ENCODE measurements at regions not wholly inside any gene's neighbourhood (a gene's known extent, or its start where the extent isn't known, plus 50 kb on each side); places are given as distances from the start of the nearest gene placed in this dataset.

GRCh38 chr4:32485956-32486355, 1765.8 kb downstream of the PCDH7 start:
- no peak overlapping the region for H3K27ac Mint-ChIP-seq
- no peaks in the 10 kb centered on the region for H3K27me3 Mint-ChIP-seq
- no peaks in the 10 kb centered on the region for H3K27me3 ChIP-seq (replicated peaks in 1 of 2; ENCODE audit: control insufficient read depth in 2 of 2, extremely low read depth in 1 of 2, insufficient read depth in 2 of 2, low read length in 1 of 2)
- H3K27ac ChIP-seq (ENCODE audit: low read length): no peak overlapping the region
- H3K4me3 Mint-ChIP-seq: no peak overlapping the region
- no peak overlapping the region for H3K4me3 ChIP-seq (ENCODE audit: control insufficient read depth in 1 of 2, extremely low read depth in 1 of 2, low read length in 1 of 2)
- no peaks in the 10 kb centered on the region for H3K36me3 Mint-ChIP-seq
- DNase-seq (no peak), ATAC-seq (replicated peaks in 1 of 4) (no peak)
- H3K9me3 ChIP-seq: no peaks in the 10 kb centered on the region
- POLR2A ChIA-PET: interaction anchor here in 1 of 2 donors (0.6 kb wide), 1 partner anchor 18 kb away, joined by 3 read pairs; no protein-coding TSS in a partner anchor
- peaks cover 10 to 19% (median 14%) of the 10 kb centered on the region in 3 donors for H3K9me3 Mint-ChIP-seq
- H3K4me1 ChIP-seq (ENCODE audit: control insufficient read depth in 1 of 2, extremely low read depth in 1 of 2, insufficient read depth in 2 of 2, low read length in 2 of 2): no peaks in the 10 kb centered on the region
- no peaks in the 10 kb centered on the region for H3K36me3 ChIP-seq (ENCODE audit: control insufficient read depth in 2 of 2, extremely low read depth in 1 of 2, insufficient read depth in 1 of 2, low read length in 1 of 2)
- CTCF ChIA-PET: interaction anchor here in 1 of 2 donors (0.7 kb wide), 1 partner anchor 244 kb away, joined by 5 read pairs; no protein-coding TSS in a partner anchor
- 25% methylated on average over 1 of the region's 2 CpGs for WGBS (ENCODE audit: insufficient coverage)
- no peaks in the 10 kb centered on the region for H3K4me1 Mint-ChIP-seq

DNA sequence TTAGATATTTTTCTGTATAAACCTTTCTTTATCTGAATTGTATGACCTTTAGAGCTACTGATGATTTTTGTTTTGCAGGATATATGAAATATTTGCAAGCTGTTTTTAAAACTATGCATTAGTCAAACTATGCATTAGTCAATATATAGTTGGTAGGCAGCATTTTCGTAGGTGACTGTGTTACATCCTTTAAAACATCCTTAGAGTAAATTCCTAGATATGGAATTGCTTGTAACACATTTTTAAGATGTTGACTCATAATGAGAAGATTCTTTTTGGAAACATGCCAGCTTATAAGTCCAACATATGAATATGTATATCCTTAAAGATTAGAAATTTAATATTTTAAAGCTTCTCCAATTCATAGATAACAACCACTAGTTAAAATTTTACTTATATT, 1768.5 kb downstream of the PCDH7 start:
- no peaks in the 10 kb centered on the region for H3K36me3 Mint-ChIP-seq
- H3K4me3 Mint-ChIP-seq: no peak overlapping the region
- DNase-seq (no peak), ATAC-seq (replicated peaks in 1 of 4) (no peak)
- no peaks in the 10 kb centered on the region for H3K27me3 ChIP-seq (replicated peaks in 1 of 2; ENCODE audit: control insufficient read depth in 2 of 2, extremely low read depth in 1 of 2, insufficient read depth in 2 of 2, low read length in 1 of 2)
- no peaks in the 10 kb centered on the region for H3K36me3 ChIP-seq (ENCODE audit: control insufficient read depth in 2 of 2, extremely low read depth in 1 of 2, insufficient read depth in 1 of 2, low read length in 1 of 2)
- H3K9me3 Mint-ChIP-seq: peaks cover 4 to 16% (median 8%) of the 10 kb centered on the region in 3 donors
- no peak overlapping the region for H3K27ac ChIP-seq (ENCODE audit: low read length)
- no peaks in the 10 kb centered on the region for H3K9me3 ChIP-seq
- POLR2A ChIA-PET: no interaction called here
- no peaks in the 10 kb centered on the region for H3K4me1 ChIP-seq (ENCODE audit: control insufficient read depth in 1 of 2, extremely low read depth in 1 of 2, insufficient read depth in 2 of 2, low read length in 2 of 2)
- H3K4me1 Mint-ChIP-seq: no peaks in the 10 kb centered on the region
- WGBS (ENCODE audit: insufficient coverage): no CpG with 5 or more reads among the region's 1 CpG
- H3K27ac Mint-ChIP-seq: no peak overlapping the region
- H3K4me3 ChIP-seq (ENCODE audit: control insufficient read depth in 1 of 2, extremely low read depth in 1 of 2, low read length in 1 of 2): no peak overlapping the region
- CTCF ChIA-PET: no interaction called here
- no peaks in the 10 kb centered on the region for H3K27me3 Mint-ChIP-seq

DNA sequence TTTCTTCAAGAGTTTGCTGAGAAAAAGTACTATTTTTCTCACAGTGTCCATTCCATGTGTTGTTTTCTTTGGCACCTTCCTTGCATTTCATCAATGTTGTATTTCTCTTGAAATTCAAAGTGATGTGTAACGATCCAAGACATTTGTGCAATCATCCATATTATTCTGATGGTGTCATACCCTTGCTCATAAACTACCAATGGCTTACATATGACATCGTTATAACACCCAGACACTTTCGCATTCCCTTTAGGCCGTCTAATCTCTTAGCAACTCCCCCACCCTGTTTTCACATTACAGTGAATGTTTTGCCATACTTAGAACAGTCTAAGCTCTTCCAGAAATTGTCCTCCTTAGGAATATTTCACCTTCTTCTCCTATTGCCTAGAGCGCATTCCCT, 1779.0 kb downstream of the PCDH7 start:
- Histone ChIP-seq H3K4me3 (ENCODE audit: control insufficient read depth in 1 of 2, extremely low read depth in 1 of 2, low read length in 1 of 2) (no peak overlapping the region), H3K4me1 (ENCODE audit: control insufficient read depth in 1 of 2, extremely low read depth in 1 of 2, insufficient read depth in 2 of 2, low read length in 2 of 2) (no peaks in the 10 kb centered on the region), H3K27me3 (replicated peaks in 1 of 2; ENCODE audit: control insufficient read depth in 2 of 2, extremely low read depth in 1 of 2, insufficient read depth in 2 of 2, low read length in 1 of 2) (no peaks in the 10 kb centered on the region), H3K9me3 (no peaks in the 10 kb centered on the region), H3K36me3 (ENCODE audit: control insufficient read depth in 2 of 2, extremely low read depth in 1 of 2, insufficient read depth in 1 of 2, low read length in 1 of 2) (no peaks in the 10 kb centered on the region), H3K27ac (ENCODE audit: low read length) (no peak overlapping the region)
- ATAC-seq (replicated peaks in 1 of 4) (no peak), DNase-seq (no peak)
- Mint-ChIP-seq H3K4me3 (no peak overlapping the region), H3K27me3 (no peaks in the 10 kb centered on the region), H3K36me3 (no peaks in the 10 kb centered on the region), H3K4me1 (no peaks in the 10 kb centered on the region), H3K27ac (no peak overlapping the region), H3K9me3 (peaks cover 4 to 19% (median 12%) of the 10 kb centered on the region in 3 donors)
- 89% methylated on average over 5 of the region's 5 CpGs for WGBS (ENCODE audit: insufficient coverage)
- ChIA-PET CTCF (interaction anchor here in 1 of 2 donors (0.6 kb wide), 1 partner anchor 21 kb away, joined by 3 read pairs; no protein-coding TSS in a partner anchor), POLR2A (no interaction called here)

GRCh38 chr4:32503241-32503640, 1783.1 kb downstream of the PCDH7 start:
- ATAC-seq (replicated peaks in 1 of 4) (no peak), DNase-seq (no peak)
- H3K27me3 ChIP-seq (replicated peaks in 1 of 2; ENCODE audit: control insufficient read depth in 2 of 2, extremely low read depth in 1 of 2, insufficient read depth in 2 of 2, low read length in 1 of 2): no peaks in the 10 kb centered on the region
- no peaks in the 10 kb centered on the region for H3K4me1 Mint-ChIP-seq
- no peaks in the 10 kb centered on the region for H3K36me3 Mint-ChIP-seq
- ChIA-PET CTCF (interaction anchor here in 1 of 2 donors (0.6 kb wide), 1 partner anchor 250 kb away, joined by 3 read pairs; no protein-coding TSS in a partner anchor), POLR2A (no interaction called here)
- H3K4me1 ChIP-seq (ENCODE audit: control insufficient read depth in 1 of 2, extremely low read depth in 1 of 2, insufficient read depth in 2 of 2, low read length in 2 of 2): no peaks in the 10 kb centered on the region
- no peaks in the 10 kb centered on the region for H3K9me3 ChIP-seq
- H3K27ac ChIP-seq (ENCODE audit: low read length): no peak overlapping the region
- H3K4me3 ChIP-seq (ENCODE audit: control insufficient read depth in 1 of 2, extremely low read depth in 1 of 2, low read length in 1 of 2): no peak overlapping the region
- H3K36me3 ChIP-seq (ENCODE audit: control insufficient read depth in 2 of 2, extremely low read depth in 1 of 2, insufficient read depth in 1 of 2, low read length in 1 of 2): no peaks in the 10 kb centered on the region
- H3K27me3 Mint-ChIP-seq: no peaks in the 10 kb centered on the region
- WGBS (ENCODE audit: insufficient coverage): no CpG with 5 or more reads among the region's 3 CpGs
- no peak overlapping the region for H3K4me3 Mint-ChIP-seq
- no peak overlapping the region for H3K27ac Mint-ChIP-seq
- peaks cover 10 to 28% (median 17%) of the 10 kb centered on the region in 3 donors for H3K9me3 Mint-ChIP-seq

DNA sequence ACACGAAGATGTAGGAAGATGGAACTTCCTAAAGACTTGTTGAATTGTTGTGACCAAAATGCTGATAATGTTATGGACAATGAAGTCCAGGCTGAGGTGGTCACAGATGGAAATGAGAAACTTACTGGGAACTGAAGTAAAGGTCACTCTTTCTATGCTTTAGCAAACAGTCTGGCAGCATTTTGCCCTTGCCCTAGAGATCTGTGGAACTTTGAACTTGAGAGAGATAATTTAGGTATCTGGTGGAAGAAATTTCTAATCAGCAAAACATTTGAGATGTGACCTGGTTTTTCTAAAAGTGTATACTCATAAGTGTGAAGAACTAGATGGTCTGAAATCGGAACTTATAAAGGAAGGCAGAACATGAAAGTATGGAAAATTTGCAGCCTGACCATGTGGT, 1785.9 kb downstream of the PCDH7 start:
- H3K27me3 ChIP-seq (replicated peaks in 1 of 2; ENCODE audit: control insufficient read depth in 2 of 2, extremely low read depth in 1 of 2, insufficient read depth in 2 of 2, low read length in 1 of 2): no peaks in the 10 kb centered on the region
- no peaks in the 10 kb centered on the region for H3K36me3 ChIP-seq (ENCODE audit: control insufficient read depth in 2 of 2, extremely low read depth in 1 of 2, insufficient read depth in 1 of 2, low read length in 1 of 2)
- POLR2A ChIA-PET: no interaction called here
- H3K4me1 ChIP-seq (ENCODE audit: control insufficient read depth in 1 of 2, extremely low read depth in 1 of 2, insufficient read depth in 2 of 2, low read length in 2 of 2): no peaks in the 10 kb centered on the region
- no peaks in the 10 kb centered on the region for H3K4me1 Mint-ChIP-seq
- CTCF ChIA-PET: no interaction called here
- ATAC-seq (replicated peaks in 1 of 4): no peak
- no peak overlapping the region for H3K4me3 Mint-ChIP-seq
- no peak overlapping the region for H3K27ac ChIP-seq (ENCODE audit: low read length)
- H3K27me3 Mint-ChIP-seq: no peaks in the 10 kb centered on the region
- H3K36me3 Mint-ChIP-seq: no peaks in the 10 kb centered on the region
- WGBS (ENCODE audit: insufficient coverage): 78% methylated on average over 2 of the region's 2 CpGs
- H3K9me3 Mint-ChIP-seq: peaks cover 10 to 32% (median 18%) of the 10 kb centered on the region in 3 donors
- no peak overlapping the region for H3K27ac Mint-ChIP-seq
- DNase-seq: no peak
- H3K4me3 ChIP-seq (ENCODE audit: control insufficient read depth in 1 of 2, extremely low read depth in 1 of 2, low read length in 1 of 2): no peak overlapping the region
- no peaks in the 10 kb centered on the region for H3K9me3 ChIP-seq

DNA sequence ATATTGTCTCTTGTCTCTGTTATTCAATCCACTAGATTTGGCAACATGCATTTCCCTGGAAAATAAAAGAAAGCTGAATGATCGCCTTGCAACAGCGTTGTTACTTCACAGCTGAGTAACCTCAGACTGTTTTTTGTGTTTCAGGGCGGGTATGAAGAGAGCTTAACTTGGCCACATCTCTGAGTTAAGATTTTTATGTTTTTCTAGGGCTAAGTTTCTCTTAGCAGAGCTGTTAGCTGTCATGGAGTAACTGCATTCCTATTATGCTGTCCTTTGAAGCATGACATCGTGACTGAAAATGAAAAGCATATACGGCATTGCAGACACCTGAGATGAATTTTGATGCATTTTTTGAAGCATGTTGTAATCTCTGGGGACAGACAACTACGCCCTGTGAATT, 1798.9 kb downstream of the PCDH7 start:
- Mint-ChIP-seq H3K4me3 (no peak overlapping the region), H3K27me3 (no peaks in the 10 kb centered on the region), H3K36me3 (no peaks in the 10 kb centered on the region), H3K9me3 (peaks cover 10 to 13% (median 10%) of the 10 kb centered on the region in 3 donors), H3K27ac (no peak overlapping the region), H3K4me1 (no peaks in the 10 kb centered on the region)
- CTCF ChIA-PET: no interaction called here
- no peak for ATAC-seq (replicated peaks in 1 of 4)
- Histone ChIP-seq H3K36me3 (ENCODE audit: control insufficient read depth in 2 of 2, extremely low read depth in 1 of 2, insufficient read depth in 1 of 2, low read length in 1 of 2) (no peaks in the 10 kb centered on the region), H3K4me1 (ENCODE audit: control insufficient read depth in 1 of 2, extremely low read depth in 1 of 2, insufficient read depth in 2 of 2, low read length in 2 of 2) (no peaks in the 10 kb centered on the region), H3K27ac (ENCODE audit: low read length) (no peak overlapping the region), H3K4me3 (ENCODE audit: control insufficient read depth in 1 of 2, extremely low read depth in 1 of 2, low read length in 1 of 2) (no peak overlapping the region), H3K27me3 (replicated peaks in 1 of 2; ENCODE audit: control insufficient read depth in 2 of 2, extremely low read depth in 1 of 2, insufficient read depth in 2 of 2, low read length in 1 of 2) (no peaks in the 10 kb centered on the region), H3K9me3 (peaks cover 4% of the 10 kb centered on the region)
- POLR2A ChIA-PET: no interaction called here
- no peak for DNase-seq
- WGBS (ENCODE audit: insufficient coverage): 88% methylated on average over 5 of the region's 6 CpGs

GRCh38 chr4:32525420-32525819, 1805.3 kb downstream of the PCDH7 start:
- ATAC-seq (replicated peaks in 1 of 4) (no peak), DNase-seq (no peak)
- ChIA-PET POLR2A (interaction anchor here in 1 of 2 donors (0.6 kb wide), 1 partner anchor 8 kb away, joined by 4 read pairs; no protein-coding TSS in a partner anchor), CTCF (interaction anchor here in 1 of 2 donors (0.6 kb wide), 1 partner anchor 671 kb away, joined by 3 read pairs; no protein-coding TSS in a partner anchor)
- Mint-ChIP-seq H3K9me3 (peaks cover 16% of the 10 kb centered on the region in 3 donors), H3K27me3 (no peaks in the 10 kb centered on the region), H3K4me3 (no peak overlapping the region), H3K27ac (no peak overlapping the region), H3K36me3 (no peaks in the 10 kb centered on the region), H3K4me1 (no peaks in the 10 kb centered on the region)
- Histone ChIP-seq H3K4me1 (ENCODE audit: control insufficient read depth in 1 of 2, extremely low read depth in 1 of 2, insufficient read depth in 2 of 2, low read length in 2 of 2) (no peaks in the 10 kb centered on the region), H3K9me3 (no peaks in the 10 kb centered on the region), H3K27me3 (replicated peaks in 1 of 2; ENCODE audit: control insufficient read depth in 2 of 2, extremely low read depth in 1 of 2, insufficient read depth in 2 of 2, low read length in 1 of 2) (no peaks in the 10 kb centered on the region), H3K36me3 (ENCODE audit: control insufficient read depth in 2 of 2, extremely low read depth in 1 of 2, insufficient read depth in 1 of 2, low read length in 1 of 2) (no peaks in the 10 kb centered on the region), H3K4me3 (ENCODE audit: control insufficient read depth in 1 of 2, extremely low read depth in 1 of 2, low read length in 1 of 2) (no peak overlapping the region), H3K27ac (ENCODE audit: low read length) (no peak overlapping the region)
